ENCODE measurements at regions not wholly inside any gene's neighbourhood (a gene's known extent, or its start where the extent isn't known, plus 50 kb on each side); places are given as distances from the start of the nearest gene placed in this dataset.

- no peaks in the 10 kb centered on the region for H3K9me2 ChIP-seq (ENCODE audit: insufficient read depth, low read length)
- no peak overlapping the region for H3K4me3 ChIP-seq (ENCODE audit: low read length)
- H3K9ac ChIP-seq (ENCODE audit: low read length): no peak overlapping the region
- no peak overlapping the region for H2AFZ ChIP-seq (ENCODE audit: low read depth, low read length)
- no peaks in the 10 kb centered on the region for H3F3A ChIP-seq (ENCODE audit: insufficient read depth, low read length, poor library complexity, severe bottlenecking)
- H3K9me3 ChIP-seq (ENCODE audit: low read length): no peaks in the 10 kb centered on the region
- TF ChIP-seq POLR2AphosphoS5 (IDR thresholded peaks at IDR 0.05) (no peak), RAD21 (conservative IDR thresholded peaks at IDR 0.05) (no peak), TAF1 (IDR thresholded peaks at IDR 0.05; ENCODE audit: low read depth) (no peak), EP300 (conservative IDR thresholded peaks at IDR 0.05; ENCODE audit: poor library complexity, severe bottlenecking) (no peak), CTCF (IDR thresholded peaks at IDR 0.05; ENCODE audit: poor library complexity, severe bottlenecking) (no peak), REST (IDR thresholded peaks at IDR 0.05; ENCODE audit: borderline replicate concordance) (no peak), SMC3 (conservative IDR thresholded peaks at IDR 0.05; ENCODE audit: poor library complexity) (no peak)
- no peaks in the 10 kb centered on the region for H4K20me1 ChIP-seq (ENCODE audit: insufficient read depth)
- no peak overlapping the region for H3K27ac ChIP-seq (ENCODE audit: low read length)
- H3K4me2 ChIP-seq (ENCODE audit: low read length): no peak overlapping the region
- H3K36me3 ChIP-seq (ENCODE audit: insufficient read depth, low read length): no peaks in the 10 kb centered on the region
- no peaks in the 10 kb centered on the region for H3K27me3 ChIP-seq (ENCODE audit: insufficient read depth, low read depth, low read length)
- no peaks in the 10 kb centered on the region for H3K79me2 ChIP-seq (replicated peaks; ENCODE audit: insufficient read depth, low read length)
These were observed 105.7 kb upstream of the KL start for GRCh38 chr13:32910530-32910929.

GRCh38 chr13:32911506-32911905, 104.7 kb upstream of the KL start:
- no peaks in the 10 kb centered on the region for H3K79me2 ChIP-seq (replicated peaks; ENCODE audit: insufficient read depth, low read length)
- H3K4me2 ChIP-seq (ENCODE audit: low read length): no peak overlapping the region
- H3K9ac ChIP-seq (ENCODE audit: low read length): no peak overlapping the region
- H3K27ac ChIP-seq (ENCODE audit: low read length): no peak overlapping the region
- H3K9me2 ChIP-seq (ENCODE audit: insufficient read depth, low read length): no peaks in the 10 kb centered on the region
- H3F3A ChIP-seq (ENCODE audit: insufficient read depth, low read length, poor library complexity, severe bottlenecking): no peaks in the 10 kb centered on the region
- H3K4me3 ChIP-seq (ENCODE audit: low read length): no peak overlapping the region
- no peak overlapping the region for H2AFZ ChIP-seq (ENCODE audit: low read depth, low read length)
- no peak for TF ChIP-seq TAF1 (IDR thresholded peaks at IDR 0.05; ENCODE audit: low read depth)
- no peak for TF ChIP-seq CTCF (IDR thresholded peaks at IDR 0.05; ENCODE audit: poor library complexity, severe bottlenecking)
- TF ChIP-seq POLR2AphosphoS5 (IDR thresholded peaks at IDR 0.05): no peak
- TF ChIP-seq REST (IDR thresholded peaks at IDR 0.05; ENCODE audit: borderline replicate concordance): no peak
- TF ChIP-seq MXI1 (conservative IDR thresholded peaks at IDR 0.05; ENCODE audit: poor library complexity, severe bottlenecking): no peak
- no peak for TF ChIP-seq EP300 (conservative IDR thresholded peaks at IDR 0.05; ENCODE audit: poor library complexity, severe bottlenecking)
- TF ChIP-seq RAD21 (conservative IDR thresholded peaks at IDR 0.05): peak; percentile 32
- H3K36me3 ChIP-seq (ENCODE audit: insufficient read depth, low read length): no peaks in the 10 kb centered on the region
- H4K20me1 ChIP-seq (ENCODE audit: insufficient read depth): no peaks in the 10 kb centered on the region
- no peaks in the 10 kb centered on the region for H3K27me3 ChIP-seq (ENCODE audit: insufficient read depth, low read depth, low read length)
- no peaks in the 10 kb centered on the region for H3K9me3 ChIP-seq (ENCODE audit: low read length)
